Naive thymus-derived CD8-positive, alpha-beta T cell (primary cell): ENCODE measurements at regions not wholly inside any gene's neighbourhood (a gene's known extent, or its start where the extent isn't known, plus 50 kb on each side); places are given as distances from the start of the nearest gene placed in this dataset.
"Not testable (repeated sequence)": the region's sequence is repeated elsewhere in the genome, so short reads cannot be mapped to it uniquely, and the experiment has no call there.

Experiments used
- ATAC-seq, 2 donors: fragments of 150-1000 bp; cut with Tn5 transposase in 1 of 2; sonication (Bioruptor Pico), chemical (Tn5 transposase) in 1 of 2; 1 replicate in 1 of 2; 2 replicates in 1 of 2; pipeline ENCODE4 v1.10.0; 2021; ENCODE audit warnings: mild to moderate bottlenecking in 2 of 2, moderate library complexity in 2 of 2
- POLR2A ChIA-PET: fragments of 350-600 bp; sonication (Branson Sonifier 250); formaldehyde crosslinking; loops from one replicate; lab custom pipeline; 2021; ENCODE audit warnings: antibody characterized with exemption; lab: Charles Lee
- DNase-seq, 10 donors: peaks; one replicate each; pipeline versions ENCODE4 v3.0.0 to v3.0.0-alpha.2; 2020 to 2022
- H3K27ac Mint-ChIP-seq, 10 donors: one replicate each; pipeline ENCODE4 v1.8.0; 2020 to 2022; ENCODE audit warnings: mild to moderate bottlenecking in 10 of 10, mixed read lengths in 10 of 10, moderate library complexity in 4 of 10, inconsistent platforms in 1 of 10
- H3K27me3 Mint-ChIP-seq, 5 donors: one replicate each; pipeline ENCODE4 v1.8.0; 2021 to 2022; ENCODE audit warnings: mixed read lengths in 5 of 5
- H3K36me3 Mint-ChIP-seq, 3 donors: one replicate each; pipeline ENCODE4 v1.8.0; 2020 to 2022; ENCODE audit warnings: mixed read lengths in 3 of 3, mild to moderate bottlenecking in 2 of 3, inconsistent platforms in 1 of 3
- H3K4me1 Mint-ChIP-seq, 4 donors: one replicate each; pipeline ENCODE4 v1.8.0; 2021 to 2022; ENCODE audit warnings: mixed read lengths in 4 of 4
- H3K4me3 Mint-ChIP-seq, 10 donors: one replicate each; pipeline ENCODE4 v1.8.0; 2020 to 2022; ENCODE audit warnings: mild to moderate bottlenecking in 10 of 10, mixed read lengths in 10 of 10, moderate library complexity in 6 of 10, inconsistent platforms in 1 of 10
- H3K9me3 Mint-ChIP-seq, 9 donors: one replicate each; pipeline ENCODE4 v1.8.0; 2020 to 2022; ENCODE audit warnings: mixed read lengths in 9 of 9, mild to moderate bottlenecking in 3 of 9, inconsistent platforms in 1 of 9, moderate library complexity in 1 of 9

- H3K27me3 Mint-ChIP-seq: peaks cover 0 to 4% (median 2%) of the 10 kb centered on the region in 5 donors
- H3K27ac Mint-ChIP-seq: no peak overlapping the region
- DNase-seq (no peak), ATAC-seq (no peak)
- peaks cover 6 to 34% (median 16%) of the 10 kb centered on the region in 9 donors for H3K9me3 Mint-ChIP-seq
- no peaks in the 10 kb centered on the region for H3K4me1 Mint-ChIP-seq
- POLR2A ChIA-PET: no interaction called here
- peaks cover 0 to 7% (median under 1%) of the 10 kb centered on the region in 3 donors for H3K36me3 Mint-ChIP-seq
- H3K4me3 Mint-ChIP-seq: no peak overlapping the region
Measured at GRCh38 chr11:57047610-57048009, 58.9 kb downstream of the OR5AK2 start.

GRCh38 chr11:57049749-57050148 lies 61.0 kb downstream of the OR5AK2 start:
- H3K9me3 Mint-ChIP-seq: peaks cover 0 to 25% (median 14%) of the 10 kb centered on the region in 9 donors
- no peak overlapping the region for H3K4me3 Mint-ChIP-seq
- no peak overlapping the region for H3K27ac Mint-ChIP-seq
- POLR2A ChIA-PET: no interaction called here
- peaks cover 0 to 7% (median 1%) of the 10 kb centered on the region in 3 donors for H3K36me3 Mint-ChIP-seq
- no peaks in the 10 kb centered on the region for H3K4me1 Mint-ChIP-seq
- peaks cover 0 to 4% (median 2%) of the 10 kb centered on the region in 5 donors for H3K27me3 Mint-ChIP-seq
- DNase-seq (no peak), ATAC-seq (no peak)

- H3K27ac Mint-ChIP-seq: no peak overlapping the region
- peaks cover 0 to 15% (median 1%) of the 10 kb centered on the region in 3 donors for H3K36me3 Mint-ChIP-seq
- peaks cover 0 to 17% (median 9%) of the 10 kb centered on the region in 9 donors for H3K9me3 Mint-ChIP-seq
- H3K4me1 Mint-ChIP-seq: no peaks in the 10 kb centered on the region
- DNase-seq (no peak), ATAC-seq (no peak)
- H3K4me3 Mint-ChIP-seq: no peak overlapping the region
- POLR2A ChIA-PET: no interaction called here
- peaks cover 0 to 9% (median 2%) of the 10 kb centered on the region in 5 donors for H3K27me3 Mint-ChIP-seq
Measured at GRCh38 chr11:57054817-57055216, 66.1 kb downstream of the OR5AK2 start.

- H3K9me3 Mint-ChIP-seq: peaks cover 0 to 22% (median 12%) of the 10 kb centered on the region in 9 donors
- H3K4me3 Mint-ChIP-seq: no peak overlapping the region
- H3K27me3 Mint-ChIP-seq: peaks cover 0 to 9% (median 2%) of the 10 kb centered on the region in 5 donors
- DNase-seq (no peak), ATAC-seq (no peak)
- H3K27ac Mint-ChIP-seq: no peak overlapping the region
- no peaks in the 10 kb centered on the region for H3K4me1 Mint-ChIP-seq
- peaks cover 0 to 14% (median 1%) of the 10 kb centered on the region in 3 donors for H3K36me3 Mint-ChIP-seq
- POLR2A ChIA-PET: no interaction called here
Measured at GRCh38 chr11:57055744-57056143, 67.0 kb downstream of the OR5AK2 start.

DNA sequence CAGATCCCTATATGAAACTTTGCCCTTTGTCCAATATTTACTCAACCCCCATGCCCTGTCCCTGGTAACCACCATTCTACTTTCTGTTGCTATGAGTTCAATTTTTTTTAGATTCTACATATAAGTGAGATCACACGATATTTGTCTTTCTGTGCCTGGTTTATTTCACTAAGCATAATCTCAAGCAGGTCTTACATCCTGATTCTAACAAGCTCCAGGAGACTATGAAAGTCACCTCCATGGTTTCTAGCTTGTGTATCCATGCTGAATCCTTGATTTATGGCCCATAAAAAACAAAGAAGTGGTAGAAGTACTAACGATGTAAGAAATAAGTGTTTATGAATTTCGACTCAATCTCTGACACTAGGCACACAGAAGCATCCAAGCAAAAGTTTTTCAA lies 68.0 kb downstream of the OR5AK2 start:
- Mint-ChIP-seq H3K27ac (no peak overlapping the region), H3K9me3 (peaks cover 0 to 26% (median 15%) of the 10 kb centered on the region in 9 donors), H3K4me3 (no peak overlapping the region), H3K36me3 (peaks cover 0 to 14% (median 1%) of the 10 kb centered on the region in 3 donors), H3K27me3 (peaks cover 0 to 8% (median 2%) of the 10 kb centered on the region in 5 donors), H3K4me1 (no peaks in the 10 kb centered on the region)
- ATAC-seq (no peak), DNase-seq (no peak)
- POLR2A ChIA-PET: no interaction called here

DNA sequence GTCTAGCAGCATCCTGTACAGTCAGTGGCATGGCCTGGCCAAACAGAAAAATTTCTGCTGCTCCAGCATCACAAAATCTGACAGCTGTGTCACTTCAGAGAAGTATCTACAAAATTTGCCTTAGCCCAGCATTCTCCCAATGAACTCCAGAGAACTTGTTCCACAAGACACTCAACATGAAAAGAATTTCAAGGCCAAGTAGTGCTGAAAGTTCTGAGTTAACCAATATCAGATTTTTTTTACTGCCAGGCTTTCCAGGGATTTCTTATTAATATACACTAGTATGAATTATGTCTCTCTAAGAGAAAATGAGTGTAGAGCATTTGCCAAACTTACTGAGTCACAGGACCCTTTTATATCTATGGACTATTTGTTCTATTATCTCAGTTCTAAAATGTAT lies 68.8 kb downstream of the OR5AK2 start:
- ATAC-seq (no peak), DNase-seq (no peak)
- POLR2A ChIA-PET: no interaction called here
- H3K27ac Mint-ChIP-seq: no peak overlapping the region
- peaks cover 0 to 27% (median 13%) of the 10 kb centered on the region in 9 donors for H3K9me3 Mint-ChIP-seq
- H3K36me3 Mint-ChIP-seq: peaks cover 0 to 14% (median under 1%) of the 10 kb centered on the region in 3 donors
- H3K4me3 Mint-ChIP-seq: no peak overlapping the region
- peaks cover 0 to 8% (median 2%) of the 10 kb centered on the region in 5 donors for H3K27me3 Mint-ChIP-seq
- no peaks in the 10 kb centered on the region for H3K4me1 Mint-ChIP-seq

GRCh38 chr11:57062957-57063356 lies 74.2 kb downstream of the OR5AK2 start:
- H3K4me1 Mint-ChIP-seq, POLR2A ChIA-PET, H3K4me3 Mint-ChIP-seq, ATAC-seq, H3K27me3 Mint-ChIP-seq, H3K27ac Mint-ChIP-seq, DNase-seq: not testable (repeated sequence)
- Mint-ChIP-seq H3K9me3 (peaks cover 0 to 31% (median 21%) of the 10 kb centered on the region in 9 donors), H3K36me3 (peaks cover 0 to 14% (median 0%) of the 10 kb centered on the region in 3 donors)

DNA sequence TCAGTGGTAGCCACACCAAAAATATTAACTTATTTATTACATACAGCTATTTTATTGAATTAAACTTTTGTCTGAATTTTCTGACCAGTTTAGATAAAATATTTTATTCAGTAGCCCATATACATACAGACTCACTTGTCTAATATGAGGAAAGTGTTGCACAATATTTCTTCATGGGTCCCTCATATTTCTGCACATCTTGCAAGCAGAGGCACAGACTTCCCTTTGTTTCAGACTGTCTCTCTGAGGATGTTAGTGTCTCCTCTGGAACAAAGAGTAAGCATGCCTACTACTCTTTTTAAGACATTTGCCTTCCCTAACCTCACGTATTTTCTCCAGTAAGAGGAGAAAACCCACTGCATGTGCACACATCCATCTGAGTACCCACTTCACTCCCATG lies 81.2 kb downstream of the OR5AK2 start:
- POLR2A ChIA-PET: no interaction called here
- peaks cover 0 to 7% (median 0%) of the 10 kb centered on the region in 5 donors for H3K27me3 Mint-ChIP-seq
- DNase-seq: no peak

GRCh38 chr11:57071829-57072228 lies 83.1 kb downstream of the OR5AK2 start:
- Mint-ChIP-seq H3K27ac (no peak overlapping the region), H3K36me3 (no peaks in the 10 kb centered on the region), H3K27me3 (peaks cover 0 to 6% (median 0%) of the 10 kb centered on the region in 5 donors), H3K9me3 (peaks cover 0 to 6% (median 0%) of the 10 kb centered on the region in 9 donors), H3K4me1 (no peaks in the 10 kb centered on the region), H3K4me3 (no peak overlapping the region)
- DNase-seq: no peak
- POLR2A ChIA-PET: no interaction called here
- no peak for ATAC-seq

More for the DNA sequence above, 81.2 kb downstream of the OR5AK2 start:
- H3K27ac Mint-ChIP-seq: no peak overlapping the region
- H3K9me3 Mint-ChIP-seq: peaks cover 0 to 11% (median 7%) of the 10 kb centered on the region in 9 donors
- H3K36me3 Mint-ChIP-seq: no peaks in the 10 kb centered on the region
- no peaks in the 10 kb centered on the region for H3K4me1 Mint-ChIP-seq
- no peak for ATAC-seq
- H3K4me3 Mint-ChIP-seq: no peak overlapping the region

GRCh38 chr11:57072640-57073039 lies 83.9 kb downstream of the OR5AK2 start:
- H3K9me3 Mint-ChIP-seq: peaks cover 0 to 5% (median 0%) of the 10 kb centered on the region in 9 donors
- H3K4me1 Mint-ChIP-seq: no peaks in the 10 kb centered on the region
- H3K36me3 Mint-ChIP-seq: no peaks in the 10 kb centered on the region
- no peak overlapping the region for H3K4me3 Mint-ChIP-seq
- POLR2A ChIA-PET: no interaction called here
- H3K27me3 Mint-ChIP-seq: peaks cover 0 to 6% (median 0%) of the 10 kb centered on the region in 5 donors
- DNase-seq: no peak
- ATAC-seq: no peak
- H3K27ac Mint-ChIP-seq: no peak overlapping the region

DNA sequence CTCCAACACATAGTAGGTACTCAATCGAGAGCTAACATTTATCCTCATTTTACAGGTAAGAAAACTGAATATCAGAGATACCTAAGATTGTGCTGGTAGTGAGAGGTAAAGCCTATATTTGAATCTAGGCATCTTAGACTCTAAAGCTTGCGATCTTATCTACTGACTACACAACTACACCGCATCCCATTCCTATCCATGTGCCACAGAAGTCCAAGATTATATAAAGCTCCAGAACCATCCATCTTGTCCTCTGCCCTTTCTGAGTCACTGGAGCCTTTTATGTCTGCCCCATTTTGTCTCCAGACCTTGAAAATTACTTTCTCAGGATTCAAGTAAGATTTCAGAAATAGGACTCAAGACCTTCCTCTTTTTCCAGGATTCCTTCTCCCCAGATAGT lies 84.4 kb downstream of the OR5AK2 start:
- Mint-ChIP-seq H3K27ac (no peak overlapping the region), H3K9me3 (peaks cover 0 to 4% (median 0%) of the 10 kb centered on the region in 9 donors), H3K4me3 (no peak overlapping the region), H3K4me1 (no peaks in the 10 kb centered on the region), H3K27me3 (peaks cover 0 to 6% (median 0%) of the 10 kb centered on the region in 5 donors), H3K36me3 (no peaks in the 10 kb centered on the region)
- DNase-seq (no peak), ATAC-seq (no peak)
- POLR2A ChIA-PET: no interaction called here

GRCh38 chr11:57081356-57081755 lies 92.6 kb downstream of the OR5AK2 start:
- Mint-ChIP-seq H3K4me1 (no peaks in the 10 kb centered on the region), H3K9me3 (peaks cover 0 to 11% (median 2%) of the 10 kb centered on the region in 9 donors), H3K4me3 (no peak overlapping the region), H3K27me3 (peaks cover 5 to 32% (median 10%) of the 10 kb centered on the region in 5 donors), H3K27ac (no peak overlapping the region), H3K36me3 (no peaks in the 10 kb centered on the region)
- no peak for DNase-seq
- ATAC-seq: no peak
- POLR2A ChIA-PET: no interaction called here

DNA sequence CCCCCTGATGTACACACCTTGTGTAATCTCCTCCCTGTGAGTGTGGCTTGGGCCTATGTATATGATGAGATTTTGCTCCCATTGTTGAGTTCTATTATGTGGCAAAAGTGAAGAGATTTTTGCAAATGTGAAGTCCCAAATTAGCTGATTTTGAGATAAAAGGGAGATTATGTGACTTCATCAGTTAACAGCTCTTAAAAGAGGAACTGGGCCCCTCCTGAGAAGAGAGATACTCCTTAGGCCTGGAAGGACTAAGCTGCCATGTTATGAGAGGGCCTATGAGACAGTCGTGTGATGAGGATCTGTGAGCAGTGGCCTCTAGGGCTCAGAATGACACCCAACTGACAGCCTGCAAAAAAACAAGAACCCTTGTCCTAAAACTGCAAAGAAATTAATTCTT lies 93.4 kb downstream of the OR5AK2 start:
- Mint-ChIP-seq H3K27ac (no peak overlapping the region), H3K9me3 (peaks cover 0 to 11% (median 2%) of the 10 kb centered on the region in 9 donors), H3K4me1 (no peaks in the 10 kb centered on the region), H3K27me3 (peaks cover 5 to 32% (median 10%) of the 10 kb centered on the region in 5 donors), H3K4me3 (no peak overlapping the region), H3K36me3 (no peaks in the 10 kb centered on the region)
- ATAC-seq (no peak), DNase-seq (no peak)
- POLR2A ChIA-PET: no interaction called here
